HCT116 (cell line): ENCODE measurements at regions not wholly inside any gene's neighbourhood (a gene's known extent, or its start where the extent isn't known, plus 50 kb on each side); places are given as distances from the start of the nearest gene placed in this dataset.

ENCODE experiments used
- ATAC-seq: fragments of 200-7000 bp; cut with Tn5 transposase; 2 replicates; pipeline ENCODE4 v1.9.1; 2020; ENCODE audit warnings: mild to moderate bottlenecking, moderate library complexity
- BruUV-seq: library from RNA; stranded (reverse); fragments of 400-500 nt; replicated peaks from 2 replicates; lab custom pipeline; 2021; lab: Mats Ljungman, UMichigan
- CTCF ChIA-PET: fragments of 300-600 bp; sonication (Branson Sonifier 250); formaldehyde crosslinking; loops from one replicate; lab custom pipeline; 2021; ENCODE audit warnings: antibody characterized with exemption; lab: Charles Lee
- POLR2A ChIA-PET: fragments of 300-600, 350-600 bp; sonication (Branson Sonifier 250); formaldehyde crosslinking; loops from one replicate; lab custom pipeline; 2021; ENCODE audit warnings: antibody characterized with exemption; lab: Charles Lee
- RAD21 ChIA-PET, 2 experiments: fragments of 300-600 bp; sonication (Branson Sonifier 250); formaldehyde crosslinking; loops; one replicate each; lab custom pipeline; 2023; ENCODE audit warnings: low total read pairs in 2 of 2; ENCODE audit not compliant: uncharacterized antibody in 2 of 2, unreplicated experiment in 2 of 2, low non-redundant PET in 1 of 2; lab: Charles Lee
- DNase-seq: peaks from one replicate; pipeline ENCODE4 v3.0.0-alpha.2; 2010; ENCODE audit warnings: low read depth, low spot score
- H2AFZ ChIP-seq: fragments of 200-600 bp; shearing (Covaris generic), sonication (generic); 2 replicates; pipeline ENCODE4 v1.6.1; 2017; ENCODE audit warnings: low read depth, mixed run types, mixed read lengths, antibody characterized with exemption, low read length; ENCODE audit not compliant: poor library complexity, severe bottlenecking
- H3K27ac ChIP-seq: 2 replicates; pipeline ENCODE4 v1.5.1; 2012; ENCODE audit warnings: low read depth, low read length
- H3K27me3 ChIP-seq: fragments of 200-600 bp; sonication (generic); 2 replicates; pipeline ENCODE4 v1.6.1; 2016; ENCODE audit warnings: mixed run types, low read length, mixed read lengths; ENCODE audit not compliant: insufficient read depth
- H3K36me3 ChIP-seq, 2 experiments: fragments of 200-500 bp in 1 of 2; fragments of 200-600 bp in 1 of 2; sonication (Bioruptor generic) in 1 of 2; sonication (generic) in 1 of 2; 2 replicates each; pipeline versions ENCODE4 v1.5.1 to v1.6.1; 2014 to 2016; ENCODE audit warnings: low read length in 2 of 2, inconsistent platforms in 1 of 2, mixed read lengths in 1 of 2, mixed run types in 1 of 2; ENCODE audit not compliant: insufficient read depth in 2 of 2, control insufficient read depth in 1 of 2
- H3K4me1 ChIP-seq, 2 experiments: fragments of 200-600 bp in 1 of 2; sonication (generic) in 1 of 2; 2 replicates each; pipeline versions ENCODE4 v1.5.1 to v1.6.1; 2012 to 2017; ENCODE audit warnings: low read length in 2 of 2, inconsistent platforms in 1 of 2, mild to moderate bottlenecking in 1 of 2, mixed read lengths in 1 of 2, mixed run types in 1 of 2, moderate library complexity in 1 of 2; ENCODE audit not compliant: insufficient read depth in 2 of 2, control insufficient read depth in 1 of 2
- H3K4me2 ChIP-seq: fragments of 200-600 bp; sonication (generic); 2 replicates; pipeline ENCODE4 v1.6.1; 2017; ENCODE audit warnings: mixed run types, low read length, mixed read lengths
- H3K4me3 ChIP-seq, 2 experiments: fragments of 200-600 bp in 1 of 2; sonication (generic) in 1 of 2; replicated peaks in 1 of 2; 2 replicates each; pipeline ENCODE4 v1.5.1; 2011 to 2016; ENCODE audit warnings: low read length in 2 of 2, control low read depth in 1 of 2, low read depth in 1 of 2, mild to moderate bottlenecking in 1 of 2, mixed read lengths in 1 of 2, mixed run types in 1 of 2
- H3K79me2 ChIP-seq: fragments of 200-600 bp; sonication (generic); 2 replicates; pipeline ENCODE4 v1.6.1; 2017; ENCODE audit warnings: mild to moderate bottlenecking, mixed run types, low read length, moderate library complexity, mixed read lengths; ENCODE audit not compliant: insufficient read depth
- H3K9ac ChIP-seq: fragments of 200-600 bp; sonication (generic); 2 replicates; pipeline ENCODE4 v1.6.1; 2016; ENCODE audit warnings: low read length, mixed read lengths
- H3K9me2 ChIP-seq: fragments of 200-600 bp; sonication (generic), shearing (Covaris generic); 2 replicates; pipeline ENCODE4 v1.6.1; 2017; ENCODE audit warnings: mixed run types, mild to moderate bottlenecking, moderate library complexity; ENCODE audit not compliant: insufficient read depth
- H3K9me3 ChIP-seq, 2 experiments: fragments of 200-500 bp in 1 of 2; fragments of 200-600 bp in 1 of 2; sonication (Bioruptor generic) in 1 of 2; sonication (generic) in 1 of 2; 2 replicates each; pipeline ENCODE4 v1.6.1; 2014 to 2017; ENCODE audit warnings: low read length in 2 of 2, mixed read lengths in 2 of 2, inconsistent platforms in 1 of 2, low read depth in 1 of 2, mild to moderate bottlenecking in 1 of 2, mixed run types in 1 of 2, moderate library complexity in 1 of 2; ENCODE audit not compliant: control insufficient read depth in 1 of 2, insufficient read depth in 1 of 2
- H4K20me1 ChIP-seq: fragments of 200-600 bp; sonication (generic), shearing (Covaris generic); 2 replicates; pipeline ENCODE4 v1.6.1; 2017; ENCODE audit warnings: mixed run types, mild to moderate bottlenecking, moderate library complexity; ENCODE audit not compliant: insufficient read depth
- EGR1 ChIP-seq: IDR thresholded peaks from 2 replicates; pipeline ENCODE4 v1.6.1; 2012; ENCODE audit warnings: low read depth
- ELF1 ChIP-seq: IDR thresholded peaks from 2 replicates; pipeline ENCODE4 v1.6.1; 2012; ENCODE audit warnings: low read depth, borderline replicate concordance
- EZH2 ChIP-seq: fragments of 200-600 bp; sonication (generic); IDR thresholded peaks from 2 replicates; pipeline ENCODE4 v1.6.1; 2017; ENCODE audit warnings: antibody characterized with exemption, mixed run types
- EZH2phosphoT487 ChIP-seq: fragments of 200-600 bp; IDR thresholded peaks from 2 replicates; pipeline ENCODE4 v1.6.1; 2018; ENCODE audit warnings: antibody characterized with exemption, borderline replicate concordance
- JUND ChIP-seq: IDR thresholded peaks from 2 replicates; pipeline ENCODE4 v1.6.1; 2012
- POLR2AphosphoS5 ChIP-seq: IDR thresholded peaks from 2 replicates; pipeline ENCODE4 v1.6.1; 2011; ENCODE audit warnings: mild to moderate bottlenecking, low read depth, low read length, moderate library complexity
- RAD21 ChIP-seq: IDR thresholded peaks from 2 replicates; pipeline ENCODE4 v1.6.1; 2012; ENCODE audit warnings: low read depth, mild to moderate bottlenecking
- YY1 ChIP-seq: IDR thresholded peaks from 2 replicates; pipeline ENCODE4 v1.6.1; 2011; ENCODE audit warnings: low read length, low read depth, moderate library complexity, mild to moderate bottlenecking; ENCODE audit not compliant: insufficient replicate concordance; ENCODE audit errors: extremely low read depth
- ZFX ChIP-seq: fragments of 450-650 bp; IDR thresholded peaks from 2 replicates; pipeline ENCODE4 v1.6.1; 2017
- intact Hi-C: fragments of 100-400 bp; cut with micrococcal nuclease; formaldehyde crosslinking; loops from 2 replicates; pipeline ENCODE4 v1.10.0; 2022
- TF ChIP-seq, protein P1 (sequence below): IDR thresholded peaks from 2 replicates; pipeline ENCODE4 v1.6.1; 2012
- TF ChIP-seq, protein P2 (sequence below), 3 experiments: fragments of 200-600 bp in 1 of 3; sonication (generic) in 1 of 3; IDR thresholded peaks in 2 of 3; conservative IDR thresholded peaks in 1 of 3; 2 replicates each; pipeline ENCODE4 v1.5.1; 2012 to 2017; ENCODE audit warnings: low read depth in 2 of 3, low read length in 2 of 3, antibody characterized with exemption in 1 of 3, borderline replicate concordance in 1 of 3, control low read depth in 1 of 3, mild to moderate bottlenecking in 1 of 3, mixed read lengths in 1 of 3, mixed run types in 1 of 3, moderate library complexity in 1 of 3; ENCODE audit not compliant: insufficient read depth in 1 of 3

DNA sequence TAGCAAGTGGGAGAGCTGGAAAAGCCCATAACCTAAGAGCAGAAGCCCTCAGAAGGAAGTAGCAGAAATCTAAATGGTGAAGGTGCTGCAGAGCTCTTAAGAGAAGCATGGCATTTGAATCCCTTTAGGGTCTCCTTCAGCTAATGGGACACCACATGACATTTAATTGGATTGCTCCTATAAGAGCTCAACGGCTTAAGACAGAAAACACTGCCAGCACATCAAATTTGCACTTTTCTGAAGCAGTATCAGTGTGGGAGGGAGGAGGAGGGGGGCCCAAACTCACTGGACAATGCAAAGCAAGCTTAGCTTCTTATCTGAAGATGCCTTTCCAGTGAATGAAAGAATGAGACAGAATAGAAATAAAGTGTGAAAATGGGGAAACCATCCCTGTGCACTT lies 287.9 kb upstream of the MTNR1B start:
- Histone ChIP-seq H3K4me2 (no peak overlapping the region), H3K36me3 (no peaks in the 10 kb centered on the region), H3K4me3 (no peak overlapping the region), H3K27me3 (no peaks in the 10 kb centered on the region), H4K20me1 (no peaks in the 10 kb centered on the region), H3K9ac (no peak overlapping the region), H3K9me2 (no peaks in the 10 kb centered on the region), H3K27ac (no peak overlapping the region)
- intact Hi-C loops = no loop called here
- DNase-seq = no peak
- CTCF ChIA-PET = no interaction called here
- POLR2A ChIA-PET = no interaction called here
- TF ChIP-seq EGR1 (no peak), POLR2AphosphoS5 (no peak), ZFX (no peak), EZH2phosphoT487 (no peak), YY1 (no peak), RAD21 (no peak), JUND (no peak)
- TF ChIP-seq, protein P1, sequence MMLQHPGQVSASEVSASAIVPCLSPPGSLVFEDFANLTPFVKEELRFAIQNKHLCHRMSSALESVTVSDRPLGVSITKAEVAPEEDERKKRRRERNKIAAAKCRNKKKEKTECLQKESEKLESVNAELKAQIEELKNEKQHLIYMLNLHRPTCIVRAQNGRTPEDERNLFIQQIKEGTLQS = no peak
- TF ChIP-seq, all 23 proteins: peak for 0
- Histone ChIP-seq H3K79me2 (no peaks in the 10 kb centered on the region), H3K4me1 (no peaks in the 10 kb centered on the region), H2AFZ (no peak overlapping the region), H3K9me3 (no peaks in the 10 kb centered on the region)
- no TSS peak for BruUV-seq
- no peak for ATAC-seq
- RAD21 ChIA-PET = no interaction called here

DNA sequence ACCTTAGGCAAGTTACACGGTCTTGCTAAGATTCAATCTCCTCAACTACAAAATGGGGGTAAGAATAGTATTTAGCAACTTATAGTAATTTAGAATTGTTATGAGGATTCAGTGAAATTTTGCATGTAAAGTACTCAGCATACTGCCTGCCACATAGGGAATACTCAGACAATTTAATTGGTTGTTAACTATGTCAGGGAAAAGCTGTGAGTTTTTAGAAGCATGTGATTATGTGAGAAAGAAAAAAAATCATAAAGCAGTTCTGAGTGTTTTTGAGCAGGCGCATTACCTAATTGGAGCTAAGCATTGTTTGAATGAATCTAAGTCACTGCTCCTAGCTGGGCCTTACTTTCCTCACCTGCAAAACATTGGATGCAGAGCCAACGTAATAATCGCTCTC lies 287.3 kb upstream of the MTNR1B start:
- Histone ChIP-seq H3K4me1 (no peaks in the 10 kb centered on the region), H3K4me2 (no peak overlapping the region), H3K27me3 (no peaks in the 10 kb centered on the region), H3K9ac (no peak overlapping the region), H2AFZ (no peak overlapping the region), H3K9me2 (no peaks in the 10 kb centered on the region), H3K9me3 (no peaks in the 10 kb centered on the region), H3K79me2 (no peaks in the 10 kb centered on the region), H3K36me3 (no peaks in the 10 kb centered on the region), H3K27ac (no peak overlapping the region)
- RAD21 ChIA-PET = no interaction called here
- POLR2A ChIA-PET = no interaction called here
- BruUV-seq = no TSS peak
- DNase-seq (no peak), ATAC-seq (no peak)
- intact Hi-C loops = no loop called here
- CTCF ChIA-PET = no interaction called here
- no peak for TF ChIP-seq YY1
- TF ChIP-seq, protein P1 = no peak
- no peak for TF ChIP-seq ELF1
- TF ChIP-seq EZH2 = no peak
- TF ChIP-seq, protein P2, sequence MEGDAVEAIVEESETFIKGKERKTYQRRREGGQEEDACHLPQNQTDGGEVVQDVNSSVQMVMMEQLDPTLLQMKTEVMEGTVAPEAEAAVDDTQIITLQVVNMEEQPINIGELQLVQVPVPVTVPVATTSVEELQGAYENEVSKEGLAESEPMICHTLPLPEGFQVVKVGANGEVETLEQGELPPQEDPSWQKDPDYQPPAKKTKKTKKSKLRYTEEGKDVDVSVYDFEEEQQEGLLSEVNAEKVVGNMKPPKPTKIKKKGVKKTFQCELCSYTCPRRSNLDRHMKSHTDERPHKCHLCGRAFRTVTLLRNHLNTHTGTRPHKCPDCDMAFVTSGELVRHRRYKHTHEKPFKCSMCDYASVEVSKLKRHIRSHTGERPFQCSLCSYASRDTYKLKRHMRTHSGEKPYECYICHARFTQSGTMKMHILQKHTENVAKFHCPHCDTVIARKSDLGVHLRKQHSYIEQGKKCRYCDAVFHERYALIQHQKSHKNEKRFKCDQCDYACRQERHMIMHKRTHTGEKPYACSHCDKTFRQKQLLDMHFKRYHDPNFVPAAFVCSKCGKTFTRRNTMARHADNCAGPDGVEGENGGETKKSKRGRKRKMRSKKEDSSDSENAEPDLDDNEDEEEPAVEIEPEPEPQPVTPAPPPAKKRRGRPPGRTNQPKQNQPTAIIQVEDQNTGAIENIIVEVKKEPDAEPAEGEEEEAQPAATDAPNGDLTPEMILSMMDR (IDR thresholded peaks at IDR 0.05 in 2 of 3, conservative IDR thresholded peaks at IDR 0.05 in 1 of 3; ENCODE audit: borderline replicate concordance in 1 of 3, insufficient read depth in 1 of 3, low read depth in 2 of 3, low read length in 2 of 3) = no peak
- TF ChIP-seq POLR2AphosphoS5 = no peak
- TF ChIP-seq, all 23 proteins: peak for 0
- Histone ChIP-seq H4K20me1 (no peaks in the 10 kb centered on the region), H3K4me3 (no peak overlapping the region)
